ENCODE measurements at regions not wholly inside any gene's neighbourhood (a gene's known extent, or its start where the extent isn't known, plus 50 kb on each side); places are given as distances from the start of the nearest gene placed in this dataset.

DNA sequence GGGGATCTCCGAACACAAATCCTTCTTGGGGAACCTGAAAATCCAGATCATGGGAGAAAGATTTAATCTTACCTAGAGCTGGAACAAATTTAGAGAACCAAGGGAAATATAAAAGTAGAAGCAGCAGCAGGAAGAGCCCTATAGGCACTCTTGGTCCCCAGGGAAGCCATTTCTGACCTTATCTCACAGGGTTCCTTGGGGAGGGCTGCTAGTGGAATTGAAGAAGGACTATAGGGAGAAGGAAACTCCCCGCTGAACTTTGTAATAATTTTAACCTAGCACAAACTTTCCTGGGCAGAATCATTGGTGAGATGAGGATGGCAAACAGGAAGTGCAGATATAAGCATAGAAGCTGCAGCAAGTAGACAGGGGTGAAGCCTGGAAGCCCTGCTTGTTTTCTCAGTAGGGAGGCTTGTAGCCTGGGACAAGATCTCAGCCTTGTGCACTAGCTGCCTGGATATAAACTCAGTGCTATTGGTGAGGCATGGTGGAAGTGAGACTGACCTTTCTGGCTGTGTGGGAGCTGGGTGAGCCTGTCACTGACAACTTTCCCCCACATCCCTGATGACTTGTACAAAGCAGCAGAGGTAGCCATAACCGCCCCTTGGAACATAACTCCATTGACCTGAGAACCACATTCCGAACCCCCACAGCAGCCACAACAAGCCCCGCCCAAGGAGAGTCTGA, 343.0 kb upstream of the TGFBR2 start:
- H3K27ac Mint-ChIP-seq (ENCODE audit: unreplicated experiment), result no peak overlapping the region
- peaks cover 5% of the 10 kb centered on the region for H3K4me1 Mint-ChIP-seq
- H3K9me3 Mint-ChIP-seq, result peaks cover 5% of the 10 kb centered on the region
- TF ChIP-seq, protein P1, sequence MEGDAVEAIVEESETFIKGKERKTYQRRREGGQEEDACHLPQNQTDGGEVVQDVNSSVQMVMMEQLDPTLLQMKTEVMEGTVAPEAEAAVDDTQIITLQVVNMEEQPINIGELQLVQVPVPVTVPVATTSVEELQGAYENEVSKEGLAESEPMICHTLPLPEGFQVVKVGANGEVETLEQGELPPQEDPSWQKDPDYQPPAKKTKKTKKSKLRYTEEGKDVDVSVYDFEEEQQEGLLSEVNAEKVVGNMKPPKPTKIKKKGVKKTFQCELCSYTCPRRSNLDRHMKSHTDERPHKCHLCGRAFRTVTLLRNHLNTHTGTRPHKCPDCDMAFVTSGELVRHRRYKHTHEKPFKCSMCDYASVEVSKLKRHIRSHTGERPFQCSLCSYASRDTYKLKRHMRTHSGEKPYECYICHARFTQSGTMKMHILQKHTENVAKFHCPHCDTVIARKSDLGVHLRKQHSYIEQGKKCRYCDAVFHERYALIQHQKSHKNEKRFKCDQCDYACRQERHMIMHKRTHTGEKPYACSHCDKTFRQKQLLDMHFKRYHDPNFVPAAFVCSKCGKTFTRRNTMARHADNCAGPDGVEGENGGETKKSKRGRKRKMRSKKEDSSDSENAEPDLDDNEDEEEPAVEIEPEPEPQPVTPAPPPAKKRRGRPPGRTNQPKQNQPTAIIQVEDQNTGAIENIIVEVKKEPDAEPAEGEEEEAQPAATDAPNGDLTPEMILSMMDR (conservative IDR thresholded peaks at IDR 0.05), result no peak
- no peak for DNase-seq (ENCODE audit: low read depth, low spot score)
- no peak overlapping the region for H3K4me3 Mint-ChIP-seq
- H3K27me3 Mint-ChIP-seq (ENCODE audit: low read depth), result no peaks in the 10 kb centered on the region
- peaks cover 7% of the 10 kb centered on the region for H3K36me3 Mint-ChIP-seq (ENCODE audit: low read depth)

DNA sequence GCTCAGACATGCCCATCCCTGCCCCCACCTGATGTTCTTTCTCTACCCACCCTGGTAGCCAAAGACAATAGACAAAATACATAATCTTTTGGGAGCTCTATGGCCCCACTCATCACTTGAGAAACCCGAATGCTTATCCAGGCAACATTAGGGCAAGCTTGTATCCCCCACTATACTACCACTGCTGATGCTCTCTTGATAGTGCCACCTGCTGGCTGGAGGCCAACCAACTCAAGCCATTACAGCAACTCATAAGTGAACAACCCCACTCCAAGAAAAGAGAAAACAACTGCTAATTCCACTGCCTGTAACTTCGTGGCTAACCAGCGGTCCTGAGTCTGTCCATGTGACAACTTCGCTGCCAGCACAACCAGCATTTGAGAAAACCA, 342.5 kb upstream of the TGFBR2 start:
- peaks cover 7% of the 10 kb centered on the region for H3K9me3 Mint-ChIP-seq
- peaks cover 7% of the 10 kb centered on the region for H3K36me3 Mint-ChIP-seq (ENCODE audit: low read depth)
- TF ChIP-seq, protein P1 (conservative IDR thresholded peaks at IDR 0.05), result no peak
- no peaks in the 10 kb centered on the region for H3K27me3 Mint-ChIP-seq (ENCODE audit: low read depth)
- no peak overlapping the region for H3K4me3 Mint-ChIP-seq
- DNase-seq (ENCODE audit: low read depth, low spot score), result no peak
- no peak overlapping the region for H3K27ac Mint-ChIP-seq (ENCODE audit: unreplicated experiment)
- H3K4me1 Mint-ChIP-seq, result peaks cover 5% of the 10 kb centered on the region

DNA sequence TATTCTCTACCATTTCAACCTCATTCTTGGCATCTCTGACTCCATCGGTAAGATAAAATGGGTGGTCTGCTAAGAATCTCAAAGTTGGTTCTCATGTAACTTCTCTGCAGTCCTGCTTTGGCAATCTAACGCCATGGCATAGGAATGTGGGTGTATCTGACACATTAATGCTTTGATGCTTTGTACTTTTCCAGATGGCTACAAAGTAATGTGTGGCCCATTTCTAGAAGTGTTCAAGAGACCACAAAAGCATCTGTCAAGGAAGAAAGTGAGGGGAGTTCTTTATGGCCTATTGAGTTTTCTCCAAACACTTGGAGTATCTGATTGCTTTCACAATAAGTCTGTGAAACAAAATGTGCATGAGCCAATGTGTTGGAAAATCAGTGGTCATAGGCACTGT, 339.9 kb upstream of the TGFBR2 start:
- no peak for DNase-seq (ENCODE audit: low read depth, low spot score)
- H3K4me3 Mint-ChIP-seq, result no peak overlapping the region
- no peaks in the 10 kb centered on the region for H3K27me3 Mint-ChIP-seq (ENCODE audit: low read depth)
- peaks cover 7% of the 10 kb centered on the region for H3K36me3 Mint-ChIP-seq (ENCODE audit: low read depth)
- TF ChIP-seq, protein P1 (conservative IDR thresholded peaks at IDR 0.05), result no peak
- peaks cover 7% of the 10 kb centered on the region for H3K9me3 Mint-ChIP-seq
- peaks cover 5% of the 10 kb centered on the region for H3K4me1 Mint-ChIP-seq
- no peak overlapping the region for H3K27ac Mint-ChIP-seq (ENCODE audit: unreplicated experiment)

DNA sequence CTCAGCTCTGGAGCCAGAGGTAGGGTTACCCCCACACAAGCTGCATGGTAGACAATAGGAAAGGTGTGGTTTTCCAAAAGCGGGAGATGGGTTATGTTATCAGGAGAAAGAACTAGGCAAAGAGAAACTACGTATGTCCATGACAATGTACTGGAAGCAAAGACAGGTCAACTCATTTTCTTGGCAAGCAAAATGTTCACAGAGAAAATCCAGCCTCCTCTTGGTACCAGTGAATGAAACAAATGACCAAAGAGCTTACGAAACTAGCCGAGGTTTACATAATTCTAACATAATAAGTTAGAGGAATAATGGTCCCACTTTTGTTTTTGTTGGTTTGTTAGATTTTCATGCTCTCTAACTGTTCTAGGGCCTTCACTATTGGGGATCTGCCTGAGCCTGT, 338.1 kb upstream of the TGFBR2 start:
- H3K27me3 Mint-ChIP-seq (ENCODE audit: low read depth), result no peaks in the 10 kb centered on the region
- H3K4me3 Mint-ChIP-seq, result no peak overlapping the region
- no peak overlapping the region for H3K27ac Mint-ChIP-seq (ENCODE audit: unreplicated experiment)
- peaks cover 8% of the 10 kb centered on the region for H3K9me3 Mint-ChIP-seq
- TF ChIP-seq, protein P1 (conservative IDR thresholded peaks at IDR 0.05), result no peak
- DNase-seq (ENCODE audit: low read depth, low spot score), result no peak
- peaks cover 4% of the 10 kb centered on the region for H3K4me1 Mint-ChIP-seq
- H3K36me3 Mint-ChIP-seq (ENCODE audit: low read depth), result peaks cover 7% of the 10 kb centered on the region

DNA sequence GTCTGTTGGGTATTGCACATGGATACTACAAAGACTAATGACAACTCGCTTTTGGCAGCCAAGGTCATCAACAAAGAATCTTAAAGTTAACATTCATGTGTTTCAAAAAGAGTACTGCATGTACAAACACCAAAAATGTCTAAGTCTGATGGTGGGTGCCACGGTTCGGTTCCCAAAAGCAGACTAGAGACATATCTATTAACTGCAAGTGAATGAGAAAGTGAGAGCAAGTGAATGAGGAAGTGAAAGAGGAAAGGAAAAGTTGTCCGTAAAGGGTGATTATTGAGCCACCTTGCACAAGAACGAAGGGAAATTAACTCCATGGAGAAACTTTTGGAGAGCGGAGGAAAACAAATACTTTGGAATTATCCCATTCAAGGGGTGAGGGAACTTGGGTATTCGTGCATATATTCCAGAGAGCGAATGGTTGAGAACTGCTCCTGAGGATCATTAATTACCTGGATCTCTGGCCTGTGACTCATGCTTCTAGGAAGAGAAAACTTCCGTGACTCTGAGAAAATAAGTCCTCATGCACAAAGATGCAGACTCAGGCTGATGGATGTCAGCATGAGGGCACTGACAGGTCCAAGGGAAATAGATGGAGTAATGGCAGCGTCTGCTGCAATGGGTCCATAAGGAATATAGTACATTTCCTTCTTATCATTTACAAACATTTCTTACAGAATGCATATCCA, 336.5 kb upstream of the TGFBR2 start:
- no peak overlapping the region for H3K4me3 Mint-ChIP-seq
- no peak overlapping the region for H3K27ac Mint-ChIP-seq (ENCODE audit: unreplicated experiment)
- H3K27me3 Mint-ChIP-seq (ENCODE audit: low read depth), result no peaks in the 10 kb centered on the region
- H3K36me3 Mint-ChIP-seq (ENCODE audit: low read depth), result peaks cover 3% of the 10 kb centered on the region
- H3K9me3 Mint-ChIP-seq, result peaks cover 10% of the 10 kb centered on the region
- no peaks in the 10 kb centered on the region for H3K4me1 Mint-ChIP-seq
- no peak for DNase-seq (ENCODE audit: low read depth, low spot score)
- TF ChIP-seq, protein P1 (conservative IDR thresholded peaks at IDR 0.05), result no peak
